HG03039 (cell line): ENCODE measurements at regions not wholly inside any gene's neighbourhood (a gene's known extent, or its start where the extent isn't known, plus 50 kb on each side); places are given as distances from the start of the nearest gene placed in this dataset.

ENCODE experiments used
- ATAC-seq: cut with Tn5 transposase; IDR thresholded peaks from one replicate; pipeline ENCODE4 v1.9.1; 2021; ENCODE audit warnings: mild to moderate bottlenecking, moderate library complexity; ENCODE audit not compliant: unreplicated experiment

DNA sequence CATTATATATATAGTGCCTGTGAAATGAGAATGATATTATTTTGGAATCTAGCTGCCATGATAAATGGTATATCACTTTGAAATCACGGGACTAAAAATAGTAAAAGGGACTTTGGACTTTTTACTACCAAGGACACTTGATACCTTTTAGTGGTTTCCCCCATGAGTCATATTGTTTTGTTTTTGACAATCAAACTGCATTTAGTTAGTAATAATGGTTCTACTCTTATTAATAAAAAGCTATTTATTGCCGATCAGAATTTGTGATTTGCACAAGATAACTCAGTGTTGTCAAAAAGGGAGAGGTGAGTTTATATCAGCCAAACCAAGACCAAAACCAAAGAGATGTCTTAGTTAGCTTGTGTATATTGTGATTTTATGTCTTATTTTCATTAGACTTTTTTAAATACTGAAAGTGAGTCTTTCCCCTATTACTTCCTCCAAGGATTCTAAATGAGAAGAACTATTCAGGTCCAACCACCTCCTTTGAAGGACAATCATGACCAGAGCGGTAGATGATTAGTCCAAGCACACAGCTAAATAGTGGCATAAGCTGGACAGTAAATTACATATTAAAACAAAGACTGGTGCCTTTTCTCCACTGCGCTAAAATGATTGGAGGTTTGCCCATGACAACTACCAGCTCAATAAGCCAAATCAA lies 281.7 kb upstream of the ESRRG start:
- no peak for ATAC-seq

DNA sequence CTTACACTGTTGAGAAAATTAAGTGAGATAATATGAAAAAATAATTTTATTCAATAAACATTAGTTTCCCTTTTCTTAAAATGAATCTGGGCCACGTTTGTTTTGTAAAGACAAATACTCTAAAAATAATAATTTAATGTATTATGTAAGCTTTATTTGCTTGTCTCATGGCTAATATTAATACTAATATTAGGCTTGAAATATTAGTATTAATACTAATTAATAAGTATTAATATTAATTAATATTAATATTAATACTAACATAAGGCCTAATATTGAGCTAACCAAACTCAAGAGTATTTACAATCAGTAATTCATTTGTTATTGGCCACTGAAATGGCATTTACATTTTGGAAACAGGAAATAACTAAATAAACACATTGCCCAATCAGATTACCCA lies 280.1 kb upstream of the ESRRG start:
- no peak for ATAC-seq

GRCh38 chr1:216997831-216998230 lies 274.6 kb upstream of the ESRRG start:
- ATAC-seq = no peak

DNA sequence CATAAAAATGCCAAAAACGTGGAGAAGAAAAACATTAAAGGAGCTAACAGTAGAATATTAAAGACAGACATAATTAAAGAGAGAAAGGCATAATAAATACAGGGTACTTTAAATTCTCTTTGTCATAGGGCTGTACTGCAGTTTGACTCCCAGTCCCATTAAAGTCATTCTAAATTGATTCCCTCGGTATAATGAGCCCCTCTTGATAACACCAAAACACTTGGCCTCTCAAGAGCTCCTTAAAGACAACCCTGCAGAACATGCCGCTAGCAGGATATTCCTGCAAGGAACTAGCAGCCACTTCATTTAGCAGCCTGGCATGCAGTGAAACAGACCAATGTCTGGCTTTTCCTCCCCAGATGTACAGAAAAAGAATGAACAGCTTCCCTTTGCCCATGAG lies 273.8 kb upstream of the ESRRG start:
- no peak for ATAC-seq

- ATAC-seq = no peak
Observed at GRCh38 chr1:216984536-216984935, 261.3 kb upstream of the ESRRG start.

DNA sequence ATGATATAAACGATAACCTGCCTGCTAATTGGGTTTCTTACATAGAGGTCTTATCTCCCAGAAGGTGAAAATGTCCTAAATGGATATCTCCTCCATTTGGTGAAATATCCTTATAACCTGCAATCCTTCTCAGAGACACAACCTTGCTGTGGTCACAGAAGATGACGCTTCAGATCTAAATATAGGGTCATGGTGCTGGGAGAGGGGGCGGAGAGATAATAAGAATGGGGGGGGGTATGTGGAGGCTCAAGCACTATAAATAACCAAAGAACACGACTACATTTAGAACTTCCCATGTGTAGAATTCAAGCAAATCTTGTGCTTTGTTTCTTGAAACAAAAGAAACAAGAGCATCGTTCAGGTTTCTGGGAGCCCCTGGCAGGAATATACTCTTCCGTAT lies 260.6 kb upstream of the ESRRG start:
- no peak for ATAC-seq

DNA sequence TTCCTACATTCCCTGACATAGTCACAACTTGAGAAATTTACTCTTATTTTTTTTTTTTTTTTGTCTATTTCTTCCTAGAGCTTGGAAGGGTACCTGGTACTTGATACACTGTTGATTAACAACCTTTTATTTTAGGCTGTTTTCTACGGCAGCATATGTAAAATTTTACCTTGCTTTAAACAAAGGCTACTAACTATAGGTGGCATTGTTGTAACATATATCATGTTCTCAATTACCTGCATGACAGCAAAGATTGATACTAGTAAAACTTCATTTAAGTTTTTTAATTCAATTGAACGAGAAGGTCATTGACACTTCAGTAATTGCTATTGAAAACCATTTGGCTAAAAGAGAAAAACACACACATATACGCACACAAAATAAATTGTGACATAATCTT lies 238.3 kb upstream of the ESRRG start:
- ATAC-seq = no peak

- ATAC-seq = no peak
Observed at GRCh38 chr1:216960716-216961115, 237.5 kb upstream of the ESRRG start.

DNA sequence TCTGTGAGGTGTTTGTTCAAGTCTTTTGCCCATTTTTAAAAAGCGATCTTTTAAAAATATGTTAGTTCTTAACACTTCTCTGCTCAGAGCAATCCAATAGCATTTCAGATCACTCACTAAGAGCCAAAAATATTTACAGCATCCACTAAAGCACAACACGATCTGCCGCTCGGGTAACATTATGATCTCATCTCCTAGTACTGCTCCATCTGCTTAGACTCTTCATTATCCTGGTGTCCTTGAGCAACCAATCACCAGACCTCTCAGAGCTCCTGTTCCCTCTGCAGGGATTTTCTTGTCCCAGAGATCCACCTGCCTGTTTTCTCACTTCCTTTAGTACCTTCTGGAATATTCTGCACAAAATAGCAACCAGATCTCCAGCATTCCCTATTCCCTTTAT lies 235.3 kb upstream of the ESRRG start:
- ATAC-seq = no peak

GRCh38 chr1:216953495-216953894 lies 230.3 kb upstream of the ESRRG start:
- ATAC-seq = no peak

DNA sequence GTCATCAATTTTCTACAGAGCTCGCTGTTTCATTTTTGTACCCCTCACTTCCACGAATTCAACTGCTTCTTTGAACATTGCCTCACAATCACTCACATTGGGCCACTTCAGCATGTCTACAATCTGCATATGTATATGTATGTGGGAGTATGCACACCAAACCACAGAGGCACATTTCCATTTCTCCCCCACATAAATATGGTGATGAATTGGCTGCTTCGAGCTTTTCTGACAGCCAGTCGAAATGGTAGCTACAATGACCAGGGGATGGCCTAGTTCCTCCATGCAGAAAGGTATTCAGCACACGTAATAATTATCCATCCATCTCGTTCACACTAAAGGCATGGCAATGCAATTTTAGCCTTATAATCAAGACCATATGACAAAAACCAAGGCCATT lies 229.6 kb upstream of the ESRRG start:
- ATAC-seq = no peak

DNA sequence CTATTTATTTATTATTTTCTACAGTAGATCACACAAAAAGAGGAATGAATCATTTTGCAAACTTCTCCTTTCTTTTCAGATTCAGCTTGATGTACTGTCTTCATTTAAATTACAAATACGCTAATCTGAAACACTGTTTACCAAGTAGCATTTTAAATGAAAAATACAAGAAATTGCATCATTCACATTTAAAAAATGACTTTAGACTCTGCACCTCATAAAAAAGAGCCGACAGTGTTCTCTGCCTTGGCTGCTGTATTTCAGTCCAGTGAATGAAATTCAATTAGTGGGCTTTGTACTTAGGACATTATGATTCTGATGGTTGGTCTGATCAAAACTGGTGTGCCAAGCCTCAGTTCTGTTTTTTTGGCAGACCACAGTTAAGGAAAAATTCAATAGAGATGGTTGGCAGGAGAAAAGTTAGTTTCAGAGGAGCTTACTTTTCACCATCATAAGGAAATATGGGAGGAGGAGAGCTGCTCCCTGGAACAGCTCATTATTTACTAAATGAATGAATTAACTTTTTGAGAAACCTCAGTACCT lies 222.4 kb upstream of the ESRRG start:
- no peak for ATAC-seq

- no peak for ATAC-seq
Observed at GRCh38 chr1:216944864-216945510, 221.8 kb upstream of the ESRRG start.

DNA sequence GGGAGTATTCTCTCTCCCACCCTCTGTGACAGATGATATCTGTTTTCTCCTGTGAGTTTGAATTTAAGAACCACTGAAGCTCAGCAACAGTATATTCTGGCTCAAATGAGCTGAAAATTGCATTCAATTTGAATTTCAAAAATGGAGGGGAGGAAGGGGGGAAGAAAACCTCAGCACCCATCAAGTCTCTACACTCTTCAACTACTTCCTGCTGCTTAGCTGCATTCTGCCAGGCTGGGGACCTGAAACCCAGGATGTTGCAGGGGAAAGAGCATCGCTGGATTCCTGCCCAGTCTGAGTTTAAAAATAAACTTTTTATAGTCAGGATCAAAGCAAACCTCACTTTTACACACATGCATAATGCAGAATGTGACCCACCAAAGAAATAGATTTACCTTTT lies 214.3 kb upstream of the ESRRG start:
- no peak for ATAC-seq

DNA sequence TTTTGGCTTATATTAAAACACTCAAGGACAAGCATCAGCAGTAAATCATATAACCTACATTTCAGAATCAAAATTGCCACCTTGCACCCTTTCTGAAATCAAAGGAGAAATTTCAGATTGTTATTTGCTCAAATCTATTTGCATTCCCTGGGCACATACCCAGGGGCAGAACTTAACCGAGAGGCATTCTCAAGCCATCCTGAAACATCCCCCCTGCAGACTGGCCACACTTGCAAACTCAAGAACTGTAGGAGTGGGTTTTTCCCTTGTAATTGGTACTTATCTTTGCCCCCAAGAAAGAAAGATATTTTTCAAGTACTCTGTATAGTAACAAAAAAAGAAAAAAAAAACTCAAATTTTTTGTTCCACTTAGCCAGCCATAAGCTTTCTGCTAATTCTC lies 213.6 kb upstream of the ESRRG start:
- ATAC-seq = no peak

GRCh38 chr1:216935901-216936300 lies 212.7 kb upstream of the ESRRG start:
- no peak for ATAC-seq

GRCh38 chr1:216932424-216932823 lies 209.2 kb upstream of the ESRRG start:
- ATAC-seq = no peak

GRCh38 chr1:216929870-216930582 lies 206.8 kb upstream of the ESRRG start:
- ATAC-seq = no peak

DNA sequence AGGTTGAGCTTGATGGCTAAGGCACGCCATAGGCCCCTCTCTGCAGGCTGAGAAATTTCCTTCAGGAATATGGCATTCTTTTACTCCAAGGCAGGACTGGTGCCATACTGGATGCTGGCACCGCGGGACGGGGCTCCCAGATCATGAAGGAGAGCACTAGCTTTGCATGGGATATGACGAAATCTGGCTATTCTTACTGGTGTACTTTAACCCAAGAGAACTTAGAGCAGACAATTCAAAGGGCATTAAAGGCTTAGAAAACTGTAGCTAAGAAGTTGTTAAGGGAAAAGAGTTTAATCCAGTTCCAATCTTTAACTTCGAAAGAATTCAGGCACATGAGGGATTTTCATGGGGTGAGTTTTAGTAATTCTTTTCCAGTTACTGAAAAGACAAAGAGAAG lies 204.4 kb upstream of the ESRRG start:
- ATAC-seq = no peak

DNA sequence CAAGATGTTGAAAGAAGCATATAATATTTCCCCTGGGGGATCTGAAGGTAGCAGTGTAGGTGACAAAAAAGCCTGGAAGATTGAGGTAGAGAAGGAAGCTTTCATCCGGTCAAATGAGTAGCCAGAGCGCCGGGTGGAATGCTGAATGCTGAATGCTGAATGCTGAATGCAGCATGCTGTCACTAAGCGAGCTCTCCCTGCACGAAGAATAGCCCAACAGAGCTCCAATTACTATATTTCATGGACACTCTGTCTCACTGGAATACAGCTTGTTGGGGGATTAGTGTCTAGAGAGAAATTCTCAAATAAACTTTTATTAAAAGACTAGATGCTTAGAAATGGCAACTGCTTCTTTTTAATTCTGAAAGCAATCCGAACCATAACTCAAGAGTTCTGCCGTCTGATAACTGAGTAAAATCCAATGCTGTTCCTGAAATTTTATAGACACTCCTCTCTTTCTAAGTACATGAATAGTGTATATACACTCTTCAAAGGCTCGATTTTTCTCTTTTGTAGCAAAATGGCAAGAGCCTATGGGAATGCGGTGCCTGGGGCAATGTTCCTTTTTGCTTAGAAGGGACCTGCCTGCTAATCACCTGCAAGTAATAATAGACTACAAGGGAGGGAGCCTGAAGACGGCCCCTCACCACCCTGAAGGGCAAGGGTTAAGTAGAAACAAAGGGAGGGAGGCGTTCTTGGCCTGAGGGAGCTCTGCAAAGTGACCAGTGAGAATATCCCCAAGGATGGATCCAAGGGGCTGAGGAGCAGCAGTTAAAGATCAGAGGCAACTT lies 203.7 kb upstream of the ESRRG start:
- no peak for ATAC-seq

- ATAC-seq = no peak
Observed at GRCh38 chr1:216925962-216926625, 202.9 kb upstream of the ESRRG start.
